Fibroblast of lung (primary cell): ENCODE measurements at regions not wholly inside any gene's neighbourhood (a gene's known extent, or its start where the extent isn't known, plus 50 kb on each side); places are given as distances from the start of the nearest gene placed in this dataset.

Experiments used
- CTCF ChIP-seq, 2 donors: IDR thresholded peaks in 1 of 2; conservative IDR thresholded peaks in 1 of 2; 1 replicate in 1 of 2; 2 replicates in 1 of 2; pipeline ENCODE4 v1.5.1; 2011 to 2012; ENCODE audit warnings: low read length in 2 of 2, control low read depth in 1 of 2, inconsistent platforms in 1 of 2, low read depth in 1 of 2, mild to moderate bottlenecking in 1 of 2
- EZH2 ChIP-seq: IDR thresholded peaks from 2 replicates; pipeline ENCODE4 v1.5.1; 2012; ENCODE audit warnings: low read length, control low read depth, mild to moderate bottlenecking; ENCODE audit errors: missing control alignments

- TF ChIP-seq EZH2 (no peak), CTCF (conservative IDR thresholded peaks at IDR 0.05 in 1 of 2, IDR thresholded peaks at IDR 0.05 in 1 of 2; ENCODE audit: low read depth in 1 of 2, low read length in 2 of 2) (no peak)
Measured at GRCh38 chr20:60892095-60892813, 359.8 kb upstream of the CDH4 start.
